Renal cortical epithelial cell (primary cell): ENCODE measurements at regions not wholly inside any gene's neighbourhood (a gene's known extent, or its start where the extent isn't known, plus 50 kb on each side); places are given as distances from the start of the nearest gene placed in this dataset.

Experiments used
- DNase-seq: peaks from one replicate; pipeline ENCODE4 v3.0.0-alpha.2; 2011; ENCODE audit warnings: low read depth

- DNase-seq, result no peak
Observed at GRCh38 chr17:79503126-79503839, 107.6 kb downstream of the RBFOX3 start.

- DNase-seq, result no peak
Observed at GRCh38 chr17:79501910-79502309, 108.9 kb downstream of the RBFOX3 start.

GRCh38 chr17:79500745-79501618 is 109.9 kb downstream of the RBFOX3 start:
- DNase-seq, result no peak

- DNase-seq, result no peak
Observed at GRCh38 chr17:79498854-79499253, 112.0 kb downstream of the RBFOX3 start.

GRCh38 chr17:79497777-79498348 is 113.0 kb downstream of the RBFOX3 start:
- DNase-seq, result no peak

GRCh38 chr17:79496422-79497005 is 114.3 kb downstream of the RBFOX3 start:
- DNase-seq, result no peak

GRCh38 chr17:79495665-79496064 is 115.2 kb downstream of the RBFOX3 start:
- DNase-seq, result no peak

GRCh38 chr17:79491006-79491405 is 119.8 kb downstream of the RBFOX3 start:
- no peak for DNase-seq

- DNase-seq, result no peak
Observed at GRCh38 chr17:79490530-79490929, 120.3 kb downstream of the RBFOX3 start.

- DNase-seq, result no peak
Observed at GRCh38 chr17:79487149-79487548, 123.7 kb downstream of the RBFOX3 start.

- DNase-seq, result no peak
Observed at GRCh38 chr17:79485991-79486390, 124.9 kb downstream of the RBFOX3 start.

- DNase-seq, result no peak
Observed at GRCh38 chr17:79485419-79485985, 125.3 kb downstream of the RBFOX3 start.

GRCh38 chr17:79484600-79485418 is 126.0 kb downstream of the RBFOX3 start:
- DNase-seq, result no peak

GRCh38 chr17:79483842-79484241 is 127.0 kb downstream of the RBFOX3 start:
- DNase-seq, result no peak

- no peak for DNase-seq
Observed at GRCh38 chr17:79482727-79483521, 127.9 kb downstream of the RBFOX3 start.

- DNase-seq, result no peak
Observed at GRCh38 chr17:79479876-79480275, 131.0 kb downstream of the RBFOX3 start.

GRCh38 chr17:79478841-79479240 is 132.0 kb downstream of the RBFOX3 start:
- no peak for DNase-seq

- no peak for DNase-seq
Observed at GRCh38 chr17:79478051-79478461, 132.8 kb downstream of the RBFOX3 start.

- DNase-seq, result no peak
Observed at GRCh38 chr17:79476074-79476652, 134.7 kb downstream of the RBFOX3 start.

- DNase-seq, result no peak
Observed at GRCh38 chr17:79473876-79474440, 136.9 kb downstream of the RBFOX3 start.
